SK-N-MC (cell line): ENCODE measurements at regions not wholly inside any gene's neighbourhood (a gene's known extent, or its start where the extent isn't known, plus 50 kb on each side); places are given as distances from the start of the nearest gene placed in this dataset.
"Not testable (repeated sequence)": the region's sequence is repeated elsewhere in the genome, so short reads cannot be mapped to it uniquely, and the experiment has no call there.

Experiments used
- DNase-seq: peaks from one replicate; pipeline ENCODE4 v3.0.0-alpha.2; 2011; ENCODE audit warnings: low read depth, low spot score
- H3K27ac ChIP-seq: fragments of 200-600 bp; sonication (generic); 2 replicates; pipeline ENCODE4 v1.5.1; 2016; ENCODE audit warnings: mixed run types
- H3K36me3 ChIP-seq: fragments of 200-600 bp; sonication (generic); 2 replicates; pipeline ENCODE4 v1.6.1; 2017; ENCODE audit warnings: antibody characterized with exemption, low read length, mixed read lengths; ENCODE audit not compliant: insufficient read depth
- H3K4me3 ChIP-seq: fragments of 200-600 bp; sonication (generic); 2 replicates; pipeline ENCODE4 v1.5.1; 2016
- H3K9ac ChIP-seq: fragments of 200-600 bp; sonication (generic); 2 replicates; pipeline ENCODE4 v1.8.0; 2017; ENCODE audit warnings: mixed run types, mixed read lengths; ENCODE audit not compliant: insufficient read length
- H3K9me3 ChIP-seq: fragments of 200-600 bp; sonication (generic); 2 replicates; pipeline ENCODE4 v1.6.1; 2017; ENCODE audit warnings: low read depth, mild to moderate bottlenecking, antibody characterized with exemption, low read length, moderate library complexity, mixed read lengths

DNA sequence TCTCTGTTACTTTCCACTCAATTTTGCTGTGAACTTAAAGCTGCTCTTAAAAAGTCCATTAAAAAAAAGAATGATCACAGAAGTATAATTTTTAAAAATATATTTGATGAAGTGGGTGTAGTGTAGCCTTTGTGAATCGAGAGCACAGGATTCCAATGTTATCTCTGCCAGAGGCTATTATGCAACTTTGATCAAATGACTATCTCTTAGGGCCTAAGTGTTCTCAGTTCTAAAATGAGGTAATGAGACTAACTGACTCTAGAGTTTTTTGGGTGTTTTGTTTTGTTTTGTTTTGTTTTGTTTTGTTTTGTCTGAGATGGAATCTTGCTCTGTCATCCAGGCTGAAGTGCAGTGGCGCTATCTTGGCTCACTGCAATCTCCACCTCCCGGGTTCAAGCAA is 147.5 kb downstream of the FAM72C start:
- H3K9ac ChIP-seq, H3K9me3 ChIP-seq, H3K27ac ChIP-seq, H3K36me3 ChIP-seq, H3K4me3 ChIP-seq, DNase-seq: not testable (repeated sequence)

DNA sequence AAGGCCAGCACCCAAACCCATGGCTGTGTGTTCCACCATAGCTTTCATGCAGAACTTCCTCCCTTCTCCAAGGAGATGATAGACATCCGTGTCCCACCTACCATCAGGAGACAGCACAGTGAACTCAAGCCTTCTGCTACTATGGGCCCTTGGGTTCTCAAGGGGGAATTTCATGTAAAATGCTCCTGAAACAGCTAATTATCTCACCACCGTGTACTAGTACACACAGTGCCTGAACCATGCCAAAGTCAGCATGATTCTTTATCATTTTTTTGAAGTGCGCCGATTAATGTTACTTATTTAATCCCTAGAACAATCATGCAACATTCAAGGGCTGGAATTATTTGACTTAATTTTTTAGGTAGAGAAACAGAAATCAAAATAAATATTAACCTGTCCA is 151.7 kb downstream of the FAM72C start:
- not testable (repeated sequence) for H3K9me3 ChIP-seq, DNase-seq, H3K36me3 ChIP-seq, H3K27ac ChIP-seq, H3K4me3 ChIP-seq, H3K9ac ChIP-seq

DNA sequence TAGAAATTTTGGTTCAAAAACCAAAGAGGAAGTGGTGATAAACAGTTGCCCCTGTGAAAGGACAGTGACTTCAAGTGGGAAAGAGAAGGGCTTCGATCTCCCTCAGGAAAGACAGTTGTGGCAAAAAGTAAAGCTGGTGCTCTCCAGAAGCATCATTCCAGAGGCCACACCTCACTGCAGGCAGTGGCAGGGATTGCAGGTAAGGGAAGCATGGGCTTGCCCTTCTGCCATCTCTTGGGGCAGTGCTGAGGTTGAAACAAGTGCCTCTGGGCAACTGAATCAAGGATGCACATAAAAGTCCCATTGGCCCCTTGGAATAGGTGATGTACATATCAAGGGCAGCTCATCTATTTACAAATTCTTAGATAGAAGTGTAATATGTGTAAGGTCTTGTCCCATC is 155.4 kb downstream of the FAM72C start:
- not testable (repeated sequence) for H3K27ac ChIP-seq, H3K4me3 ChIP-seq

DNA sequence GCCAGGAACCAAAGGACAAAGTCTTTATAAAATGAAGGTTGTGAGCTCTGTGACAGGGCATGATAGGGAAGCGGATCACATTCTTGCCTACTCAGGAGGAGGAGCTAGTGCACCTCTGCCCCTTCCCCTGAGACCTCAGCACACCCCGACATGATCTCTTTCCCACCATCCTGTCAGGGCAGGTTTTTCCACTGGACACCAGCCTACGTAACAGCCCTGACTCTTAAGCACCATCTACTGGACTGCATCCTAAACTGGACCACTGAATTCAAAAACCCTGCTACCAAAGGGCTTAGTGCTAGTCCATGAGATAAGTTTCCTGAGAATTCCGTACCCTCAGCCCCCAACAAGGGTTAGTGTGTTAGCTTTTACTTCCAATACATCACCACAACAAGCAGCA is 166.4 kb downstream of the FAM72C start:
- not testable (repeated sequence) for H3K9me3 ChIP-seq, H3K9ac ChIP-seq, H3K4me3 ChIP-seq, H3K36me3 ChIP-seq, DNase-seq, H3K27ac ChIP-seq

More for the DNA sequence above, 155.4 kb downstream of the FAM72C start:
- not testable (repeated sequence) for H3K9me3 ChIP-seq, H3K9ac ChIP-seq, DNase-seq, H3K36me3 ChIP-seq

DNA sequence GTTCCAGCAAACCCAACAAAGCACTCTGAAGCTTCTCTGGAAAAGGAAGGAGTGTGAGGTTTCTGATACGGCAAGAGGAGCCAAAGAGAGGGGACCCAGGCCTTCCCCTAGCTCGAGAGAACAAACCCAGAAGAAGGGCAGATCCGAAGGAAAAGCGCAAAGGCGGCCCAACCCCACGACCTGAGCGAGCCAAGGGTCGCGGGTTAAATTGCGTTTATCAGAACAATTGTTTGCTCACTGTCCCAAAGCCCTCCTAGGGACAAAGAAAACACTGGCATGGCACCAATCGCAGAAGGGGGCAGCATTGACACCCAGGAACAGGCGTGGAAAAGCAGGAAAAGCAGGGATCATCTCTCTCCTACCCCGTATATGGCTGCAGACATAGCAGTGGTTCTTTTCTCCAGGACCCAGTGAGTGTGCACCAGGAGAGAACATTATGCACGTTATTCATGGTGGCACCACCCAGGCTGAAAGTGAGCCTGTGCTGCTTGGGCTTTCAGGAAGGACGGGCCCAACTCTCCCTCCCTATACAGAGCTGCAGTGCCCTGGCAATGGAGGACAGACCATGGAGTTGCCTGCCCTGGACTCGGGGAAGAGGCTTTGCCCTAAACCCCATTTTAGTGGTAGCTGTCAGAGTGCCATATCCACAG is 167.0 kb downstream of the FAM72C start:
- peak overlapping the region; percentile 42; the same call in 1 of the 2 replicates for H3K4me3 ChIP-seq
- not testable (repeated sequence) for H3K27ac ChIP-seq, H3K9me3 ChIP-seq, DNase-seq, H3K36me3 ChIP-seq, H3K9ac ChIP-seq

DNA sequence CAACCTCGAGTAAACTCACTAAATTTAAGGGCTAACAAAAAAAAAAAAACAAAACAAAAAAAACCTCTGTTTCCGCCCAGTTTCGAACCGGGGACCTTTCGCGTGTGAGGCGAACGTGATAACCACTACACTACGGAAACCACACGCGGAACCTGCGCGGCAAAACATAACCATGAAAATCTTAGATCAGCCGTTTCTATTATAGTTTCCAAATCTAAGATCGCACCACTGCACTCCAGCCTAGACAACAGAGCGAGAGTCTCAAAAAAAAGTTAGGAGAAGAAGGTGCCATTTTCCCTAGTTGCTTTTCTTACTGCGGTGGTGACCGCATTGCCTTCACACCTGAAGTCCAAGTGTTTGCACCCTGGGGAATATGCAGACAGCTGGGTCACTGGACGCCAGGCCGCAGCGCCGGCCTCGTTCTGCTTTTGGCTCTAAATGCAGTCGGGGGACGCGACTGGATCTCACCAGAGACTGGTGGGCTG is 167.8 kb downstream of the FAM72C start:
- H3K9ac ChIP-seq, result peak overlapping the region; percentile 63
- not testable (repeated sequence) for H3K9me3 ChIP-seq, H3K27ac ChIP-seq, H3K36me3 ChIP-seq, DNase-seq
- peak overlapping the region; percentile 78 for H3K4me3 ChIP-seq

DNA sequence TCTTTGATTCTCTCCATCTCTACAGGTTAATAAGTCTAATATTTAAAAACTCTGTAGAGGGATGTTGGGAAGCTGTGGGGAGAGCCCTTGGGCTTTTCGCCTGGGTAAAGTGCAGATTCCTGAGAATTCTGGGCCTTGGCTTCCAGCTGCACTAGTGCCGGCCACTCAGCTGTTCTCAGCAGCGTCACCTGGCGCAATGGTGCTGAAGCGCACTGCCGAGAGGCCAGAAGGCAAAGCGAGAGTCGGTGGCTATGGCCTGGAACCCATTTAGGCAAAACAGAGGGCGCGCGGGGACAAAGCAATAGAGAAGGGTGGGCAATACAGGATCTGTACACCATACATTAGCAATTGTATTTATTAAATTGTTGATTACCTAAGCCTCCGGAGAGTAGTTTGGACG is 168.7 kb downstream of the FAM72C start:
- not testable (repeated sequence) for H3K27ac ChIP-seq, H3K9me3 ChIP-seq, H3K9ac ChIP-seq, DNase-seq, H3K4me3 ChIP-seq, H3K36me3 ChIP-seq

DNA sequence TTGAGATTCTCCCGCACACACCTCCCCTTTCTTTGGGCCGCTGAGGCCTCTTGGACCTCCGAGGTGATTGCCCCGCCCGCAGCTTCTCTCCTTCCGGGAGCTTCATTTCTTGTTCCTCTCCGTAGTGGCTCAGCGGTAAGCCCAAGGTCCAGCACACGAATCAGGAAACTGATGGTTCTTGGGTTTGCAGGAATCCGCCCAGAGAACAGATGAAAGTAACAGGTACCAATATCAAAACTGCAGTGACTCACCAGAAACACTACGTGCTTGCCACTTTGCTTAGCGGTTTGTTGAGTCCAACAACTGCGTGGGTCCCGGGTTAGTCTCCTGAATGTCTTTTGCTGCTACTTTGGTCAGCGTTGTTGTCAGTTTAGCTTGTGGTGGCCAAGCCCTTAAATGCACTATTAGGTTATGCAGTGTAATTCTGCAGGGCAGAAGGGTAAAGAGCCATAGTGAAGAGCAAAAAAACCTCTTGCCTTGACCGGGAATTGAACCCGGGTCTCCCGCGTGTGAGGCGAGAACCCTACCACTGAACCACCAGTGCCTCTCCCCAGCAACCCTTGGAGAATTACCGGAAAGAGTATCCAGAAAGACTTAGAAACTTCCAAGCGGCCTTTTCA is 172.1 kb downstream of the FAM72C start:
- DNase-seq, H3K9me3 ChIP-seq, H3K4me3 ChIP-seq, H3K9ac ChIP-seq, H3K36me3 ChIP-seq, H3K27ac ChIP-seq: not testable (repeated sequence)

DNA sequence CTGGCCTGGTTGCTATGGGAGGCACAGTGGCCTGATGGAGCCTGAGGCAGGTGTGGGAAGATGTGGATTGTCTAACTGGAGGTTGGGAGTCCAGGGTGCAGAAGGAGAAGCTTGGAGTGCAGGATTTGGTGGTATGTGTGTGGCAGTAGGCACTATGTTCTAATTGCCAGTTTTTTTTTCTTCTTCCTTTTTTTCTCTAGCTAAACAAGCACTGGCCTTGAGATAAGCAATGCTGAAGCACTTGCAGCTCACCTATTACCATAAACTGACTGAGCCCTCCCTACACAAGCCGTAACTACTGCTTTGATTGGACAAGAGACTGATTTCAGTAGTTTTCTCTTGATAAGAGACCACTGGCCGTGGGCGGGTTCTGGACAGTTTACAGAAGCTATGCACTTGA is 175.4 kb downstream of the FAM72C start:
- H3K9ac ChIP-seq, H3K27ac ChIP-seq, H3K36me3 ChIP-seq, H3K9me3 ChIP-seq, H3K4me3 ChIP-seq, DNase-seq: not testable (repeated sequence)

DNA sequence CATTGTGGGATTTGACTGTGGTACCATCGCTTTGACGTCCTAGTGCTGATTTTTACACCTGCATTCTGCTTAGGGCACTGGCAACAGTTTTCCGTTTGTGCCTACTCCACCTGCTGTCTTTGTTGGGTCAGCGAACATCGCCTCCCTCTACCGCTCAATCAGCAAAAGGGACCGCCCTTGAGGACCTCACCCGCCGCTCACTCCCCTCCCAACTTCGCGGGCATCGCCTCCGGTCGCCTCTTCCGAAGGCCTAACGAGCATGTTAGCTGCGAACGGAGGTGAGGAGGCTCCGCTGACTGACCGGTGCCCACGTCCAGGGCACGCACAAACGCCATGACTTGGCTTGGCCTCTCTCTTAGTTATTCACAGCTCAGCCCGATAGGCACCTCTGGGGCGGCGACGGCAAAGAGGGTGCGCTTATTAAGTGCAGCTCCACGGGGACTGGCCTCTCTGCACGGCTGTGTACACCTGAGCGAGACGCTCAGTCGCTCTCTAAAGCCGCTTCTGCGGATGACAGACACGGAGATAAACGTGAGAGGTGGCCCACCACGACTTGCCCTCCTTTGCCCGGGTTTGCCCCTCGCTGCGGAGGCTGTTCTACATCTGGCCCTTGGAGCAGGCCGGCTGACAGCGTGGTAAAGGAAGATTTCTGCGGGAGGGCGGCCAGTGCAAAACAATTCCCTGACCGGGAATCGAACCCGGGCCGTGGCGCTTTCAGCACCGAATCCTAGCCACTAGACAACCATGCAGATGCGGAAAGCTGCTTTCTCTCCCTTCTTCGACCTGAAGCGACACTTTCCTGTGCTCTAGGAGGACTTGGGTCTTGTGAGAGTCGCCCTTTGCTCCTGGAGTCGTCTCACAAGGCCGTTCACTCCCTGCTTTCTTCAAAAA is 179.5 kb downstream of the FAM72C start:
- not testable (repeated sequence) for H3K4me3 ChIP-seq, H3K9me3 ChIP-seq, H3K9ac ChIP-seq, H3K27ac ChIP-seq, DNase-seq, H3K36me3 ChIP-seq

DNA sequence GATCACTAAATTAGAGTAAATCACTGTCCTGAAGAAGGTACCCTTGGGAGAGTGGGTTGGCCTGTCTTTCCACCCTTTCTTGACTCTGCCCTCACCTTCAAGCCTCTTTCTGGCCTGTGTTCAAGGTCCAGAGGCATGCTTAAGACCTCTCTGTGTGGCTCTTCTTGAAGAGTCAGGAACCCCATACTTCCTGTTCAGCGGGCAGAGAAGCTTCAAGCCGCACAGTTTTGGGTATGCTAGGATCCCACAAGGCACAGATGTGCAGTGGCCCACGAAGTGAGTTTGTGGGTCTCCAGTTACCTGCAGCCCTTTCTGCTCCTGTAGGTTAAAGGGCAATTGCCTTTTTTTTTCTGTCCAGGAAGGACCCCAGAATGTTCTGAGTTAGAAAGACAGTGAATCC is 185.4 kb downstream of the FAM72C start:
- not testable (repeated sequence) for H3K36me3 ChIP-seq, H3K4me3 ChIP-seq, H3K9me3 ChIP-seq, DNase-seq, H3K9ac ChIP-seq, H3K27ac ChIP-seq

DNA sequence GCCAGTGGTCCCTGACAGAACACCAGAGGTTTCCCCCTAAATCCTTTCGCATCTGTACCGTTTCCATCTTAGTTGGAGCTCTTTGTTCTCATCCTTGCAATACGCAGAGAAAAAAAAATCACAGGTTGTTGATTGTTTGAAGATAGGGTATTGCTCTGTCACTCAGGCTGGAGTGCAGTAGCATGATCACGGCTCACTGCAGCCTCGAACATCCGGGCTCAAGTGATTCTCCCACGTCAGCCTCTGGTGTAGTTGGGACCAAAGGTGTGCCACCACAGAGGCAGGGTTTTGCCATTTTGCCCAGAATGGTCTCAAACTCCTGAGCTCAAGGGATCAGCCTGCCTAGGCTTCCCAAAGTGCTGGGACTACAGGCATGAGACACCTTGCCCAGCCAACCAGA is 185.9 kb downstream of the FAM72C start:
- not testable (repeated sequence) for H3K4me3 ChIP-seq, H3K9me3 ChIP-seq, DNase-seq, H3K36me3 ChIP-seq, H3K9ac ChIP-seq, H3K27ac ChIP-seq

DNA sequence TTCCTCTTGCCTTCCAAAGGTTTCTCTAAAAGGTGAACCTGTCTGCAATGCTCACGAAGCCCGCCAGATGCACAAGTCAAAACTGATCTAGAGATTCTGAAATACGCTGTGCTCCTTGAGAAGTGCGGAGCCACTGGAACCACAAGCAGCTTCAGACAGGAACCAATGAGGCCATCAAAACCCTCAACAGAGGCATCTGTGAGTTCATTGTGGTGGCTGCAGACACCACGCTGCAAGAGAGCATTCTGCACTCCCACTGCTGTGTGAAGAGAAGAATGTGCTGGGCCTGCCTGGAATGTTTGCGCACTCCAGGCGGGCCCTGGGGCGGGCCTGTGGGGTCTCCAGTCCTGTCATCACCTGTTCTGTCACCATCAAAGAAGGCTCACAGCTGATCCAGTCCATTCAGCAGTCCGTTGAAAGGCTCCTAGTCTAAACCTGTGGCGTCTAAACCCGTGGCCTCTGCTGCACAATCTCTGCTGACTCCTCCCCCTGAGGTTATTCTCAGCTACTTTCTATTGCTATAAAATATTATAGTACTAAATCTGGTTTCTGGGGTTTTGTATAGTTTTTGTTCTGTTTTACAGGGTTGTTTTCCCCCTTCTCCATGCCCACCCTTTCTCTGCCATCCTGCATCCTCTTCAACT is 187.4 kb downstream of the FAM72C start:
- H3K4me3 ChIP-seq, H3K27ac ChIP-seq, H3K36me3 ChIP-seq, DNase-seq, H3K9ac ChIP-seq, H3K9me3 ChIP-seq: not testable (repeated sequence)

DNA sequence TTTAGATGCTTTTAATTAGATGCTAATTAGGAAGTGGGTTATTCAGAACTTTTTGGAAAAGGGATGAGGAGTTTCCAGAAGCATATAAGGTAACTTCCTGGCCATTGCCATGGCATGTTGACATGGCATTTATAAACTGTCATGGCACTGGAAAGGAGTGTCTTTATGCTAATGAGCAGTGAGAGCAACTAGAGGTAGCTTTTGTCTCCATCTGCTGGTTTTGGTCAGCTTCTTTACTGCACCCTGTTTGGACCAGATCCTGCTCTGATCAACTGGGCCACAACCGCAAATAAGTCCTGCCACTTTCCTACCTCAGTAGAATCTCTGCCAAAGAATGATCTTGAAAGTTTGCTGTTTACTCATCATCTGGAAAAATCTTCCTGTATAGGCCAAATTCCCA is 193.6 kb downstream of the FAM72C start:
- not testable (repeated sequence) for H3K9ac ChIP-seq, H3K4me3 ChIP-seq, H3K27ac ChIP-seq, DNase-seq, H3K9me3 ChIP-seq, H3K36me3 ChIP-seq
